Neuronal stem cell (in vitro differentiated cells): ENCODE measurements at regions not wholly inside any gene's neighbourhood (a gene's known extent, or its start where the extent isn't known, plus 50 kb on each side); places are given as distances from the start of the nearest gene placed in this dataset.
"Not testable (repeated sequence)": the region's sequence is repeated elsewhere in the genome, so short reads cannot be mapped to it uniquely, and the experiment has no call there.

Experiments
- DNase-seq: peaks from one replicate; pipeline ENCODE4 v3.0.0-alpha.2; 2013; ENCODE audit warnings: low spot score
- H2AFZ ChIP-seq: one replicate; pipeline ENCODE4 v1.6.1; 2013; ENCODE audit warnings: mild to moderate bottlenecking, low read length, inconsistent platforms
- H2AK5ac ChIP-seq: 2 replicates; pipeline ENCODE4 v1.6.1; 2013; ENCODE audit warnings: low read depth, mild to moderate bottlenecking, inconsistent platforms, low read length, moderate library complexity, mixed read lengths
- H2BK120ac ChIP-seq: 2 replicates; pipeline ENCODE4 v1.6.1; 2013; ENCODE audit warnings: low read depth, mild to moderate bottlenecking, inconsistent platforms, low read length, moderate library complexity, mixed read lengths
- H2BK12ac ChIP-seq: one replicate; pipeline ENCODE4 v1.6.1; 2013; ENCODE audit warnings: low read length, inconsistent platforms
- H2BK15ac ChIP-seq: 2 replicates; pipeline ENCODE4 v1.6.1; 2013; ENCODE audit warnings: mild to moderate bottlenecking, low read length, inconsistent platforms, mixed read lengths
- H2BK5ac ChIP-seq: one replicate; pipeline ENCODE4 v1.6.1; 2013; ENCODE audit warnings: inconsistent platforms, mild to moderate bottlenecking, low read length, moderate library complexity
- H3K14ac ChIP-seq: one replicate; pipeline ENCODE4 v1.6.1; 2013; ENCODE audit warnings: low read length, inconsistent platforms
- H3K18ac ChIP-seq: 2 replicates; pipeline ENCODE4 v1.6.1; 2013; ENCODE audit warnings: low read length, inconsistent platforms
- H3K23ac ChIP-seq: 2 replicates; pipeline ENCODE4 v1.6.1; 2013; ENCODE audit warnings: low read depth, mild to moderate bottlenecking, mixed read lengths, low read length, inconsistent platforms; ENCODE audit not compliant: poor library complexity
- H3K27ac ChIP-seq: replicated peaks from 3 replicates; pipeline ENCODE4 v1.5.1; 2013; ENCODE audit warnings: low read length, inconsistent platforms
- H3K27me3 ChIP-seq, 3 experiments: 2 replicates each; pipeline ENCODE4 v1.6.1; 2013; ENCODE audit warnings: low read length in 3 of 3, mild to moderate bottlenecking in 2 of 3, inconsistent platforms in 1 of 3, low read depth in 1 of 3, mixed read lengths in 1 of 3, moderate library complexity in 1 of 3; ENCODE audit not compliant: control insufficient read depth in 3 of 3, insufficient read depth in 3 of 3
- H3K36me3 ChIP-seq, 2 donors: replicated peaks in 1 of 2; 2 replicates each; pipeline ENCODE4 v1.6.1; 2013; ENCODE audit warnings: low read length in 2 of 2; ENCODE audit not compliant: control insufficient read depth in 2 of 2, insufficient read depth in 2 of 2
- H3K4ac ChIP-seq: 2 replicates; pipeline ENCODE4 v1.6.1; 2013; ENCODE audit warnings: inconsistent platforms, mild to moderate bottlenecking, low read length, moderate library complexity
- H3K4me1 ChIP-seq, 2 donors: 1 replicate in 1 of 2; 2 replicates in 1 of 2; pipeline ENCODE4 v1.6.1; 2013; ENCODE audit warnings: low read length in 2 of 2, low read depth in 1 of 2; ENCODE audit not compliant: control insufficient read depth in 2 of 2, insufficient read depth in 1 of 2
- H3K4me2 ChIP-seq: one replicate; pipeline ENCODE4 v1.6.1; 2013; ENCODE audit warnings: mild to moderate bottlenecking, low read length, inconsistent platforms; ENCODE audit not compliant: insufficient read depth, poor library complexity, severe bottlenecking
- H3K4me3 ChIP-seq, 2 donors: 2 replicates each; pipeline ENCODE4 v1.5.1; 2013; ENCODE audit warnings: low read length in 2 of 2, mild to moderate bottlenecking in 2 of 2, inconsistent platforms in 1 of 2, moderate library complexity in 1 of 2
- H3K79me1 ChIP-seq: one replicate; pipeline ENCODE4 v1.6.1; 2013; ENCODE audit warnings: low read depth, mild to moderate bottlenecking, inconsistent platforms, low read length, moderate library complexity
- H3K9ac ChIP-seq: one replicate; pipeline ENCODE4 v1.6.1; 2013; ENCODE audit warnings: mild to moderate bottlenecking, low read depth, low read length, inconsistent platforms; ENCODE audit not compliant: poor library complexity
- H3K9me3 ChIP-seq, 2 donors: replicated peaks in 1 of 2; 2 replicates each; pipeline versions ENCODE3 to v1.6.1; 2013; ENCODE audit warnings: low read length in 2 of 2, mild to moderate bottlenecking in 2 of 2, inconsistent platforms in 1 of 2, low read depth in 1 of 2, mixed read lengths in 1 of 2, moderate library complexity in 1 of 2; ENCODE audit not compliant: control insufficient read depth in 2 of 2, insufficient read depth in 1 of 2
- H4K8ac ChIP-seq: one replicate; pipeline ENCODE4 v1.6.1; 2013; ENCODE audit warnings: low read depth, mild to moderate bottlenecking, inconsistent platforms, low read length, moderate library complexity
- H4K91ac ChIP-seq: one replicate; pipeline ENCODE4 v1.6.1; 2013; ENCODE audit warnings: low read length, low read depth, mild to moderate bottlenecking, inconsistent platforms; ENCODE audit not compliant: poor library complexity
- WGBS, 2 donors: extraction: QIAGEN DNeasy Blood & Tissue Kit; methylation state at CpG; one replicate each; pipeline ENCODE4 v1.1.7; 2013; ENCODE audit warnings: missing lambda C conversion rate in 2 of 2, mixed read lengths in 1 of 2; ENCODE audit not compliant: insufficient read length in 2 of 2, insufficient replicate concordance in 1 of 2; ENCODE audit errors: extremely low coverage in 2 of 2; 5-methylcytosine and 5-hydroxymethylcytosine counted together

DNA sequence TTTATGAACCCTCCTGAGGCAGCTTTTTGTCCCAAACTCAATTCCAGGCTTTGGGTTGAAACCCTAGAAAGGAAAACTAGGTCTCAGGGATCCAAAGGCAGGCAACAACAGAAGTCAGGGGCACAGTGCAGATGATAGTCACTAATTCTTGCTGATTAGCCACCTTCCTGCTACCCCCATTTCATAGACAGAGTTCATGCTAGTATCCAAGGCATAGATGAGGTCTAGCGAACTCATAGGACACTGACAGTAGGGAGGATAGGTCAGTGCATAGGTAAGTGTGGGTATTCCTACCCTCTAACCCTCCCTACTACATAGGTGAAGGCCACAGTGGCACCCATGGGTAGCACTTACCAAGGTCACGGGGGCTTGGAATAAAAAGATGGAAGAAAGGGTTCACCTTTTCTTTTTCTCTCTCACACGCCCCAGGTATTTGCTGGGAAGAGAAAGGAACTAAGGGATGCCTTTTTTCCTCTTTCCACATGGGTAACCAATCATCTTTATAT lies 86.2 kb downstream of the SLC25A46 start:
- no peak overlapping the region for H3K4me2 ChIP-seq
- WGBS, 2 donors, result no CpG with 5 or more reads among the region's 3 CpGs
- H3K14ac ChIP-seq, result no peak overlapping the region
- H3K23ac ChIP-seq, result no peak overlapping the region
- H4K8ac ChIP-seq, result no peak overlapping the region
- no peak overlapping the region for H3K27ac ChIP-seq
- no peak overlapping the region for H2BK15ac ChIP-seq
- no peaks in the 10 kb centered on the region for H3K4me1 ChIP-seq
- peaks cover 2% of the 10 kb centered on the region for H3K79me1 ChIP-seq
- peaks cover 6 to 7% of the 10 kb centered on the region in 2 donors for H3K9me3 ChIP-seq
- no peak overlapping the region for H3K4ac ChIP-seq
- H2BK12ac ChIP-seq, result no peak overlapping the region
- no peak overlapping the region for H3K18ac ChIP-seq
- no peak overlapping the region for H2AK5ac ChIP-seq
- H3K36me3 ChIP-seq, result no peaks in the 10 kb centered on the region
- no peak overlapping the region for H3K9ac ChIP-seq
- no peak overlapping the region for H2AFZ ChIP-seq
- no peak overlapping the region for H2BK5ac ChIP-seq
- no peaks in the 10 kb centered on the region for H3K27me3 ChIP-seq
- no peak overlapping the region for H2BK120ac ChIP-seq
- H3K4me3 ChIP-seq, result no peak overlapping the region
- no peak overlapping the region for H4K91ac ChIP-seq
- no peak for DNase-seq

GRCh38 chr5:110832683-110833082 lies 93.9 kb downstream of the SLC25A46 start:
- H2AK5ac ChIP-seq, result no peak overlapping the region
- H3K27ac ChIP-seq, result no peak overlapping the region
- no peak overlapping the region for H3K4me3 ChIP-seq
- no CpG with 5 or more reads among the region's 4 CpGs for WGBS, 2 donors
- H3K18ac ChIP-seq, result no peak overlapping the region
- no peak overlapping the region for H2BK5ac ChIP-seq
- H2BK120ac ChIP-seq, result no peak overlapping the region
- no peaks in the 10 kb centered on the region for H3K27me3 ChIP-seq
- no peaks in the 10 kb centered on the region for H3K36me3 ChIP-seq
- no peak overlapping the region for H3K4ac ChIP-seq
- no peak overlapping the region for H2BK12ac ChIP-seq
- no peak overlapping the region for H4K8ac ChIP-seq
- H3K9ac ChIP-seq, result no peak overlapping the region
- peaks cover 0 to 2% of the 10 kb centered on the region in 2 donors for H3K9me3 ChIP-seq
- H4K91ac ChIP-seq, result no peak overlapping the region
- no peak overlapping the region for H3K14ac ChIP-seq
- no peaks in the 10 kb centered on the region for H3K79me1 ChIP-seq
- no peaks in the 10 kb centered on the region for H3K4me1 ChIP-seq
- no peak overlapping the region for H2AFZ ChIP-seq
- no peak for DNase-seq
- H2BK15ac ChIP-seq, result no peak overlapping the region
- H3K4me2 ChIP-seq, result no peak overlapping the region
- H3K23ac ChIP-seq, result no peak overlapping the region

GRCh38 chr5:110834933-110835332 lies 96.1 kb downstream of the SLC25A46 start:
- H3K9ac ChIP-seq, H2AK5ac ChIP-seq, H4K91ac ChIP-seq, H3K18ac ChIP-seq, H3K14ac ChIP-seq, H2BK5ac ChIP-seq, H3K4me2 ChIP-seq, H2BK120ac ChIP-seq, H2BK15ac ChIP-seq, H3K4ac ChIP-seq, H2AFZ ChIP-seq, H3K9me3 ChIP-seq, H3K27me3 ChIP-seq, H3K27ac ChIP-seq, H3K4me1 ChIP-seq, H3K36me3 ChIP-seq, H4K8ac ChIP-seq, H2BK12ac ChIP-seq, H3K4me3 ChIP-seq, H3K79me1 ChIP-seq, DNase-seq, H3K23ac ChIP-seq: not testable (repeated sequence)
- no CpG with 5 or more reads among the region's 4 CpGs for WGBS, 2 donors

- Histone ChIP-seq H2BK5ac (no peak overlapping the region), H3K27ac (no peak overlapping the region), H3K4ac (no peak overlapping the region), H3K27me3 (no peaks in the 10 kb centered on the region), H3K14ac (no peak overlapping the region), H3K4me3 (no peak overlapping the region), H3K79me1 (no peaks in the 10 kb centered on the region), H4K8ac (no peak overlapping the region), H2AK5ac (no peak overlapping the region), H2AFZ (no peak overlapping the region), H4K91ac (no peak overlapping the region), H3K23ac (no peak overlapping the region), H3K9me3 (no peaks in the 10 kb centered on the region), H2BK15ac (no peak overlapping the region), H3K36me3 (no peaks in the 10 kb centered on the region), H3K4me1 (no peaks in the 10 kb centered on the region), H2BK12ac (no peak overlapping the region), H2BK120ac (no peak overlapping the region), H3K9ac (no peak overlapping the region), H3K4me2 (no peak overlapping the region), H3K18ac (no peak overlapping the region)
- DNase-seq, result no peak
- WGBS, 2 donors, result no CpG with 5 or more reads among the region's 1 CpG
Observed at GRCh38 chr5:110836851-110837250, 98.0 kb downstream of the SLC25A46 start.
